GM18499 (cell line): ENCODE measurements at regions not wholly inside any gene's neighbourhood (a gene's known extent, or its start where the extent isn't known, plus 50 kb on each side); places are given as distances from the start of the nearest gene placed in this dataset.

Experiments used
- ATAC-seq: cut with Tn5 transposase; IDR thresholded peaks from one replicate; pipeline ENCODE4 v1.9.1; 2021; ENCODE audit warnings: moderate number of reproducible peaks; ENCODE audit not compliant: insufficient read depth, unreplicated experiment

- peak; percentile 47 for ATAC-seq
These were observed 107.4 kb upstream of the ID2 start for GRCh38 chr2:8574196-8575037.

DNA sequence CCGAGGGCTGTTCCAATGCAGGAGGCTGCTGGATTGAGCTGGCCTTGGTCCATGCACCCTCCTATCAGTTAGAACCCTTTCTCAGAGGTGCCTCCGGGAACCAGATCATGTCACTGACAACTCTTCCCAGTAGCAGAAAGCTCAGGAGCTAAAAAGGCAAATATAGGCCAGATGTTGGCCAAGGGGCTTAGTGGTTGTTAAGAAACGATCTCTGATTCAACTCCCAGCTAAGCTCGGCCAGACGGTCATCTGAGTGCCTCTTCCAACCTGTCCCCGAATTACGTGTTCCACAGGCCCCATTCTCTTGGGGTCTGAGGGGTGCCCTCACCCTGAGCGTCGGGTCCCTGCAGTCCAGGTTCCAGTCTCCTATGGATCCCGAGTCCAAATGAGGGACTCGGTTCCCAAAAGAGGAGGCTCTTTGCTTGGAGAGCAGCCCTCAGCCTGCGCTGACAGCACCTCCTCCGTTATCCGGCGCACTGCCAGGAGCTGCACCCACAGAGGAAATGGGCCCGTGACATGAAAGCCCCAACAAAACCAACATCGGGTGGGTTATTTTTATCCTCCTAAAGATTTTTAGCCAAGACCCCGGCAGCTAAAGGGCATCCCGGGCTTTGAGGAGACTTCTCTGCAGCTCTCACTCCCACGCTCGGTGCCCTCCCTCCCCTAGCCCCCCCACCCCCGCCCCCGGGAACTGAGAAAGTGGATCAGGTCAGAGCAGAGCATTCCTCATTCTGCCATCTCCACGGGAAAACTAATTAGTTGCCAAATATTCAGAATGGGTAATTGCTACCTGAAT is 106.6 kb upstream of the ID2 start:
- ATAC-seq = no peak

DNA sequence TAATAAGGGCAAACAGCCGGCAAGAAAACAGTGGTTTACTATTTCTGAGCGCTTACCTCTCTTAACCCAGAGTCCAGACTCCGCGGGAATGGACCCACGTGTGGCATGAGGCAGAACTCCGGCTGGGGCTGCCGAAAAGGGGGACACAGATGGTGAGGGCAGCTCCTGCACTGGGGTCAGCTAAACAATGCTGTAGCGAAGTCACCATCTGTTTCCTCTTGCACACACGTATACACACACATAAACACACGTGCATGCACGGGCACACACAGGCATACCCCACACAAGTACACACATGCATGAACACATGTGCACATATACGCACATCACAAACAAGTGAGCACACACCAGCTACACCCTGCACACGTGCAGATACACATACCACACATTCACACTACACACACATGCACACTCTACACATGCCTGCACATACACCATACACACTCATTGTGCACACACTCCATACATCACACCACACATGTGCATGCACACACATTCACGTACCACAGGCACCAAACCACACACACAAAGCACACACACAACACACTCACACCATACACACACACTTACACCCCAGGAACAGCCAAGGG is 105.9 kb upstream of the ID2 start:
- no peak for ATAC-seq

DNA sequence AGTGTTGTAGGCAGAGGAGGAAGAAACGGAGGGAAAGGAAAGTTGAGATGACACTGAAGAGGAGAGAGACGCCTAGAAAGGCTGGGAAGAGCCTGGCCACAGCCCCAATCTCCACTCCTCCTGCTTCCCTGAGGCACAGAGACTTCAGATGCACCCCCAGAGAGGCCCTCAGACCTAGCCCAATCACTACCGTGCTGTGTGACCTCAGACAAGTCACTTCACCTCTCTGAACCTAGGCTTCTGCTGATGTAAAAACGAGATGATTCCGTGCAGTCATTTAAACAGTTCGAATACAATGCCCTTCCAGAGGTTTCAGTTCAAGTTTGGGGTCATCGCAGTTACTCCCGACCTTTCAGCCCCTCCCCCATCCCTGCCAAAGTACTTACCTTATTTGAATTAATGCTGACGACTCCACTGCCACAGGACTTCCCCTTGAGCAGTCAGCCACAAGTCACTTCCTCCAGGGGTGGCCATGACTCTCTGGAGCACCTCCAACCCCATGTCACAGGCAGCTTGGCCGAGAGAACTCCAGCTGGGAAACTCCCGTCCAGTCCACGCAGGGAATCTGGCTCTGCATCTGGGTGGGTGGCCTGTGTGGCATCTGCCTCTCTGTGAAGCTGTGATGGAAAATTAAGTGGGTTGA is 105.2 kb upstream of the ID2 start:
- no peak for ATAC-seq

DNA sequence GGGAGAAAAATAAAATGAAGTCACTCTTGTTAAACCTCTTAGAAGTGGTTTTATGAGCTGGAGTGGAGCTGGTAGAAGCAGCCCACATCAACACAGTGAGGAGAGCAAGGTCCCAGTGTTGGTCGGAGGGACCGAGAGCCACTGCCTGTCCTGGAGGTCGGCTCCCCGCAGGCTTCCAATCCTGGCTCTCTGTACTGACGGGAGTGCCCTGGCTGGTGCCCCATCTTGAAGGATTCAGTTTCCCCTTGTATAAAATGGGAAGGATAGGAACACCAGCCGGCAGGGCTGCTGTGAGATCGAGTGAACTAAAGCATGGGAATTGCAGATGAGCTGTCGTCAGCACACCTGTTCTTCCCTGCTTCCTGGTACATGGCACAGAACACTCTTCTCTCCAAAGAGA is 104.3 kb upstream of the ID2 start:
- no peak for ATAC-seq

DNA sequence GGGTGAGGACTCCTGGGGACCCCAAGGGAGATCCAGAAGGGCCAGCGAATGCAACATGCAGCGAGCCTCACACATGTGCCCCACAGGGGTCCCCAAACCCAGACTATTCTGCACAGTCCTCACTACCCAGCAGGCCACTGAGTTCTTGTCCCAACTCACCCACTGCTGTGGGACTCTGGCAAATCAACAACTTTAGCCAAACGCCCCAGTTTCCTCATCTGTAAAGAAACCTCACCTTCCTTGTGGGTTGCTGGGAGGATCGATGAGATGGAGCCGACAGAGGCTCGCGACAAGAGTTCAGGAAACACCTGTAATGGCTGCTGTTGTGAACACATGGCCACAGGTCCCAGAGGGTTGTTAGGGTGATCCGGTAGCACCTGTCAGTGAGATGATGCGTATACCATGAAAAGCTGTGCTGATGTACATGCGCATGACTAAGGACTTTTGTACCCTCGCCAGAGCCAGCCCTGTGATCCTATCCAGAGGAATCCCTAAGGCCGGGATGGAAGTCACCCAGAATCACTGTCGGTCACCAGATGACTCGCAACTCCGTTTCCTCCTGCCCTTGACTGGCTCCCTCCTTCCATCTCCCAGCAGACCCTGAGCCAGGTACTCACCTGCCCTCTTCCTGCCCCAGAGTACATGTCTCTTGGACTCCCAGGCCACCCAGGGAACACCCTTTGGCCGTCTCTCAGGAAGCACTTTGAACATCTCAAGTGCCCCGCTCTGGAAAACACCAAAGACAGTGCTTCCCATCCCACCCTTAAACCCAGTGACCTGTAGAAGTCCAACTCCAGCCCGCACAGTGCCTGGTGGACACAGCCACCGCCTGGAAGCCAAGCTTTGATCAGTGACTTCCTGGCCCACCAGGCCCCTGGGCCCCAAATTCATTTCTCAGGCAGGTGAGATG is 103.3 kb upstream of the ID2 start:
- no peak for ATAC-seq

DNA sequence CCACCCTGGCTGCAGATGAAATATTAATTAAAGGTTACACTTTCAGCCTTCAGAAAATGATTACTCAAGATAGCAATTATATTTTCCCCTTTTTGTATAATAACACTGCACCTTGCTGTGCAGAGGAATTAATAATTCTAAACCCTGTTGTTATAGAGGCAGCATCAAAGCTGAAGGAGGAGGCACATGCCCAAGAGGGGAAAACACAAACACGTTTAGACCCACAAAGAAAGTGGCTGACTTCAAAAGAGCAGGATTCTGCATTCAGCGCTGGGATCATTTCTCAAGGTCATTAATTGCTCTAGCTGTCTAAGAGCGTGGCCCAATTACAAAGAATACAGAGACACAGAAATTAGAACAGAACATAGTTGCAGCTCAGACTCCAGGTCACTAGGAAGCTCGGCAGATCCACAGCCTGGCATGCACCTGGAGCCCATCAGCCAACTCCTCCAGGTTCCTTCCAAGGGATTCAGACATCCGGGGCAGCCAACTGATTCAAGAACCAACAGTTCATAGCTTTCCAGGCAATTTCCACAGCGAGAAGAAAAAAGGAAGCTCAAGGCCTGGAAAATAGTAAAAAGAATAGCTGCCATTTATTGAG is 102.3 kb upstream of the ID2 start:
- ATAC-seq = no peak

- no peak for ATAC-seq
These were observed 101.3 kb upstream of the ID2 start for GRCh38 chr2:8580316-8581233.

GRCh38 chr2:8581234-8581561 is 100.7 kb upstream of the ID2 start:
- ATAC-seq = no peak

GRCh38 chr2:8581601-8582041 is 100.2 kb upstream of the ID2 start:
- no peak for ATAC-seq

DNA sequence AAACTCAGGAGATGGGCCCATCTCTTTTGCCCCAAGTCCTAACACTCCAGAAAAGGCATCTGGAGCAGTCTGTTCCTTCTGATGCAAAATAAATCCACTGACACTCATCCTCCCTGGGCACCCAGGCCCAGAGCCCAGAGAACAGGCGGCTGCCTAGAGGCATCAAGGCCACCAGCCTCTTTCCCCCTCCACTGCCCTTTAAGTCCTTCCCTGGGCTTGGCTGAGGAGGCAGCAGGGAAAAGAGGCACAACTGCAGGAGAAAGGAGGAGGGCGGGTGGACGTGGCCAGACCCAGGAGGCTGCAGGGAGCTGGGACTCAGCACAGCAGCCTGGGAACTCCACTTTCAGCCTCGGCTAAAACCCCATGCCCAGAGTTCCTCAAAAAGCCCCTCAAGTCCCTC is 99.7 kb upstream of the ID2 start:
- no peak for ATAC-seq

DNA sequence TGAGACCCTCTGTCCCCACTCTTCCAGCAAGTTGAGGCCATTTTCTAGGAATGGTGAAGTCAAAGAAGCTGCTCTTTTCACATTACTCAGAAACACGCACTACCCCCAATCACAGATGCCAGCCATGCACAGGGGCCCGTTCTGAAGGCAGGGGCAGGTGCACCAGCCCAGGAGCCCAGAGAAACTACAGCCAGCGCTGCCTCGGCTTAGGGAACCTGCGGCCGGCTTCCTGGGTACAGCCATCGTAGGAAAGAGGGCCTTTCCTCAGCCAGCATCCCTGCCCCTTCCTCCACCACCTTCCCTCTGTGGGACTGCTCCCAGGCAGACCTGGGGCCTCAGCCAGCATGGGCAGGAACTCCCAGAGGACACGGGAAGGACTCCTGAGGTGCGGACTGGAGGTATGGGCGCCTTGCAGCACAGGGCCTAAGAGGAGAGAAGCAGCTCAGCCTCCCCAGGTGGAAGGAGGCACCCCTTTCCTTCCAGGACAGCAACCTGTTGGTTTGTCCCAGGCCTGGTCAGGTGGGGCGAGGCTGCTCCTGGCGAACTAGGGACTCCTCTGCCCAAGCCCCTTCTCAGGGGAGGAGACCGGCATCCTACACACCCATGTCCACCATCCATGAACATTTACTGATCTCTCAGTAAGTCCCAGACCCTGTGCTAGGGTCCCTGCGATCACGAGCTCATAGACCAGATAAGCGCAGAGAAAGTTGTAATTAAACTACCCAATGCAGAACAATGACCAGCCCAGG is 99.0 kb upstream of the ID2 start:
- ATAC-seq = no peak

DNA sequence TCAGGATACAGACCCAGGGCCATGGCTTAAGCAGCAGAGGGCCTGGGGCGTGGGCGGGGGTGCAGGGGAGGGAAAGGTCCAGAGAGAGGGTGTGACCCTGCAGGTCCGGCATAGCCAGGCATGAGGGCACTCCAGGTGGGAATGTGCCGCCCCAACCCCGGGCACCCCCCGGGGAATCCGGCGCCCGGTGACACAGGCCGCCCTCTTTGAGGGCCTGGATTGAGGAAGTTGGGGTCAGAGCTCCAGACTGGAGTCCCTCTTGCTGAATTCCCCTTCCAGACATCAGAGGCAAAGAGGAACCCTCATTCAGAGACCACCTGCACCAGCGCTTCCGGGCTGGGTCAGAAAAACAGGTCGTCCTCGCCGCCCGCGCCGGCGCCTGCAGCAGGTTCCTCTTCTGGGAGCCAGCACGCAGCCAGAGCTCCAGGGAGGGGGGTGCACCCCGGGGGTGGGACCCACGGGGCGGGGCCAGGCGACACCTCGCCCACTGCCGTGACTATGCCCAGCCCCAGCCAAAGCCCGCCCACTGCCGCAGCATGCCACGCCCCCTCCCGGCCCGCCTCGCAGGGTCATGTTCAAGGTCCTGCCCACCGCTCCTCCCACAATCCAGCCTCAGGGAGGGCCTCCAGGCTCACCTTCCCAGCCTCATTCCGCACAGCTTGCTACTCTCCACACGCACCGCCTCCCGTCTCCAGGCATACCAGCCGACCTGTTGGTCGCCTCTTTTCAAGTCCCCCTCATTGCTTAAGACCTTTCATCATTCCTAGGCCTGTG is 98.3 kb upstream of the ID2 start:
- peak; percentile 38 for ATAC-seq

DNA sequence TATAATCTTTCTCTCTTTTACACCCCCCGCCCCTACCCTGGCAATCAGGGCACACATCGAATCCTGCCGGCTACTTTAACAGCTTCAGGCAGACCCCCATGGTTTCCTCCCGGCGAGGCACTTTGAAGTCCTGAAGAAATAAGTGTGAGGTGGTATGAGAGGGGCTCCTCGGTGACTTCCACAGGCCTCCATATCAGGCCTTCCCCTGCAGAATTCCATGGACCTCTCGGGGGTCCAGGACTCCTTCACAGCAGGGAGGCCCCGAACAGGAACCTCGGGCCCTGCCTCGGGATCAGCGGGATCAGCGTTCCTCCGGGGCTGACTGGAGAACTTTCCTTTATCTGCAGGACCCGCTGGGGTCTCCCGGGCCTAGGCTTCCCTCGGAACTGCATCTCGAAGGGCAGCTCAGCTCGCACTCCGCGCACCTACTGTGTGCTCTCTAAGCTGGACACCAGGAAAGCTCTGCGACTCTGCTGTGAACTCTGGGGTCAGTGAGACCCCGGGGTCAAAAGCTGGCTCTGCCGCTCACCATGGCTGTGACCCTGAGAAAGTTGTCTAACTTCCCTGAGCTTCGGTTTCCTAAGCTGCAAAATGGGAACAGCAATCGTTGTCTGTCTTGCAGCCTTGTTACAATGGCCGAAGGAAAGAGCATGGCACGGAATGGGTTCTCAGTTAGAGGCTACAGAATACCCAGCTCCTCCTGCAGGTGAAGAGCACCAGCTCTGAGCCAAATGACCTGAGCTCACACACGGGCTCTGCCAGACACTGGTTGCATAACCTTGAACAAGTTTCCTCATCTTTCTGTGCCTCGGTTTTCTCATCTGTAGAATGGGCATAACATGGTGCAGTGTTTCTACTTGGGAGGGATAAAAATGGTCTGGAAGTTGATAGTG is 97.4 kb upstream of the ID2 start:
- no peak for ATAC-seq

DNA sequence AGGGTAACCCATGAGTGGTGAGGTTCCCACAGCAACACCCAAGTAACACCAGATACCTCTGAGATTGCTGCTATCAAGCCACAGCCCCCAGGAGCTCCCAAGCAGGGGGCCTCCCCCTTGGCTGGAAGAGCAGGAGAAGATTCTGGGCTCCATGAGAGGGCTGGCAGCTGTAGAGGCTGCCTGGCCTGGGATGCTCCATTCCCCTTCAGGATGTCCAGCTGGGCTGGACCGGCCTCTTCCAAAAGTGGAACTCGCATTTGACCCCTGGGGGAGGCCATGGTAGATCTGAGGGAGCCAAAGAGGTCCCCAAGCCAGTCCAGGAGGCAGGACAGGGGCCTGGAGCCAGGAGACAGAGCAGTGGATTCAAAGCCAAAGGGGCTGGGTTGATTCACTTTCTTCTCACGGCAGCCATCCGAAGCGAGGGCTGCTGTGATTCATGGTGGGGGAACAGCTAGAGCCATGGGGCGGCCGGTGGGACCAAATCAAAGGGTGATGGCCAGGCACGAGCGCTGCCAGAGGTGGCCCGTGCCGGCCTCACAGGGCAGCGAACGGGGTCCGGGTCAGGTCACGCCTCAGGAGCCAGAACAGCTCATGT is 95.3 kb upstream of the ID2 start:
- ATAC-seq = no peak
